SK-N-MC (cell line): ENCODE measurements at regions not wholly inside any gene's neighbourhood (a gene's known extent, or its start where the extent isn't known, plus 50 kb on each side); places are given as distances from the start of the nearest gene placed in this dataset.

Experiments
- EZH2 ChIP-seq: fragments of 200-600 bp; sonication (generic); IDR thresholded peaks from one replicate; pipeline ENCODE4 v1.6.1; 2017; ENCODE audit warnings: antibody characterized with exemption
- FOXP2 ChIP-seq: optimal IDR thresholded peaks from 2 replicates; pipeline ENCODE3; 2011; ENCODE audit warnings: mild to moderate bottlenecking, moderate library complexity; ENCODE audit not compliant: insufficient read depth; ENCODE audit errors: extremely low read length, control extremely low read depth
- POLR2AphosphoS5 ChIP-seq: IDR thresholded peaks from 2 replicates; pipeline ENCODE4 v1.6.1; 2012; ENCODE audit warnings: mild to moderate bottlenecking, low read depth, low read length, borderline replicate concordance

DNA sequence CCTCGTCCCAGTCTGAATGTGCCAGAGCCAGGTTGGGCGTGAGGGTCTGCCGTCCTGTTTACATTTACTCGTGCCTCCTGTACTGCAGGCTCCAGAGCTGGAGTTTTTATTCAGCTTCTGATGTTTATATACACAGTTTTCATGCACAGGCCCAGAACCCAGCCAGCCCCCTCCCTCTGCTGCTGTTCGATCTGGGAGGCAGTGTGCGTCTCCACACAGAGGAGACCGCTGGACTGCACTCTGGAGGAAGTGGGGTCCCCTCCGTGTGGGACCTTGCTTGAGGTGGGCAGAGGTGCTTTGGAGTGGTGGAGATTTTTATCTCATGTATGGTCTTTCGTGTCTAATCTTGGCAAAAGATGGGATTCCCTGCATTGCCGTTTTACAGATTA lies 90.6 kb downstream of the GLI2 start:
- no peak for TF ChIP-seq POLR2AphosphoS5
- no peak for TF ChIP-seq EZH2
- TF ChIP-seq FOXP2: no peak
